PC-9 (cell line): ENCODE measurements at regions not wholly inside any gene's neighbourhood (a gene's known extent, or its start where the extent isn't known, plus 50 kb on each side); places are given as distances from the start of the nearest gene placed in this dataset.

Source experiments
- BruUV-seq: library from RNA; stranded (reverse); fragments of 400-500 nt; replicated peaks from 2 replicates; lab custom pipeline; 2021; lab: Mats Ljungman, UMichigan
- CTCF ChIA-PET: fragments of 300-600 bp; sonication (Branson Sonifier 250); formaldehyde crosslinking; loops from one replicate; lab custom pipeline; 2022; ENCODE audit warnings: antibody characterized with exemption; lab: Charles Lee
- POLR2A ChIA-PET: fragments of 300-600 bp; sonication (Branson Sonifier 250); formaldehyde crosslinking; loops from one replicate; lab custom pipeline; 2022; ENCODE audit warnings: antibody characterized with exemption; ENCODE audit not compliant: unreplicated experiment; lab: Charles Lee
- DNase-seq, 2 experiments: peaks; one replicate each; pipeline versions ENCODE4 v3.0.0 to v3.0.0-alpha.2; 2015 to 2022; ENCODE audit warnings: mixed read lengths in 1 of 2
- H2AFZ ChIP-seq: fragments of 200-600 bp; sonication (generic); 2 replicates; pipeline ENCODE4 v1.8.1; 2017; ENCODE audit warnings: antibody characterized with exemption
- H3F3A ChIP-seq: fragments of 200-600 bp; sonication (generic); 2 replicates; pipeline ENCODE4 v1.8.1; 2017; ENCODE audit warnings: antibody characterized with exemption, mild to moderate bottlenecking, low read depth; ENCODE audit not compliant: insufficient read depth
- H3K27ac ChIP-seq: fragments of 200-600 bp; sonication (generic); 2 replicates; pipeline ENCODE4 v1.6.1; 2016; ENCODE audit warnings: mixed run types
- H3K27me3 ChIP-seq: fragments of 200-600 bp; sonication (generic); 2 replicates; pipeline ENCODE4 v1.6.1; 2016; ENCODE audit warnings: low read depth, mixed run types; ENCODE audit not compliant: insufficient read depth
- H3K36me3 ChIP-seq: fragments of 200-600 bp; sonication (generic); 2 replicates; pipeline ENCODE4 v1.6.1; 2016; ENCODE audit warnings: low read depth, mixed run types
- H3K4me1 ChIP-seq: fragments of 200-600 bp; sonication (generic); replicated peaks from 2 replicates; pipeline ENCODE4 v1.6.1; 2016; ENCODE audit warnings: mixed run types; ENCODE audit not compliant: insufficient read depth
- H3K4me2 ChIP-seq: fragments of 200-600 bp; sonication (generic); 2 replicates; pipeline ENCODE4 v1.6.1; 2017; ENCODE audit warnings: mixed run types
- H3K4me3 ChIP-seq: fragments of 200-600 bp; sonication (generic); 2 replicates; pipeline ENCODE4 v1.6.1; 2016; ENCODE audit warnings: mixed run types
- H3K79me2 ChIP-seq: fragments of 200-600 bp; sonication (generic); 2 replicates; pipeline ENCODE4 v1.6.1; 2017; ENCODE audit warnings: low read depth, mixed run types
- H3K9me2 ChIP-seq: fragments of 200-600 bp; sonication (generic); 2 replicates; pipeline ENCODE4 v1.8.1; 2017; ENCODE audit warnings: mild to moderate bottlenecking; ENCODE audit not compliant: insufficient read depth
- H3K9me3 ChIP-seq: fragments of 200-600 bp; sonication (generic); 2 replicates; pipeline ENCODE4 v1.8.1; 2016; ENCODE audit warnings: low read depth; ENCODE audit not compliant: insufficient read depth
- H4K20me1 ChIP-seq: fragments of 200-600 bp; sonication (generic); 2 replicates; pipeline ENCODE4 v1.8.1; 2017; ENCODE audit not compliant: insufficient read depth
- EZH2 ChIP-seq: fragments of 200-600 bp; sonication (generic); IDR thresholded peaks from 2 replicates; pipeline ENCODE4 v1.8.0; 2017; ENCODE audit warnings: antibody characterized with exemption, low read depth
- intact Hi-C: fragments of 100-400 bp; cut with micrococcal nuclease; formaldehyde crosslinking; loops from one replicate; pipeline ENCODE4 v1.10.0; 2022; ENCODE audit not compliant: unreplicated experiment
- TF ChIP-seq, protein P1 (sequence below): fragments of 200-600 bp; sonication (generic); conservative IDR thresholded peaks from 2 replicates; pipeline ENCODE4 v1.6.1; 2017; ENCODE audit warnings: mixed run types, antibody characterized with exemption, mild to moderate bottlenecking, moderate library complexity

DNA sequence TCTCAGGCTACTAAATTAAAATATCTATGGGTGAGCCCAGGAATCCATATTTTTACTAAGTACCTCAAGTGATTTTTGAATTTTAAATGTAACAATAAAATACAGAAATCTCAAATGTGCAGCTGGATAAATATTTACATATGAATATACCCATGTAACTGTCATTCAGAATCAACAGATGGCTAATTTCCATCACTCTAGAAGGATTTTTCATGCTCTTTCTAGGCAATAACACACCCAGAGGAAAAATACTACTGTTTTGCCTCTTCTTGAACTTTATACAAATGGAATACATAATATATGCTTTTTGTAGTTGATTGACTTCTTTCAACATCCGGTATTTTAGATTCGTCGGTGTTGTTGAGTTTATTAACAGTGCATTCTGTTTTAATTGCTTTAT lies 601.3 kb upstream of the NECTIN3 start:
- H3K4me2 ChIP-seq, result no peak overlapping the region
- POLR2A ChIA-PET, result no interaction called here
- TF ChIP-seq, protein P1, sequence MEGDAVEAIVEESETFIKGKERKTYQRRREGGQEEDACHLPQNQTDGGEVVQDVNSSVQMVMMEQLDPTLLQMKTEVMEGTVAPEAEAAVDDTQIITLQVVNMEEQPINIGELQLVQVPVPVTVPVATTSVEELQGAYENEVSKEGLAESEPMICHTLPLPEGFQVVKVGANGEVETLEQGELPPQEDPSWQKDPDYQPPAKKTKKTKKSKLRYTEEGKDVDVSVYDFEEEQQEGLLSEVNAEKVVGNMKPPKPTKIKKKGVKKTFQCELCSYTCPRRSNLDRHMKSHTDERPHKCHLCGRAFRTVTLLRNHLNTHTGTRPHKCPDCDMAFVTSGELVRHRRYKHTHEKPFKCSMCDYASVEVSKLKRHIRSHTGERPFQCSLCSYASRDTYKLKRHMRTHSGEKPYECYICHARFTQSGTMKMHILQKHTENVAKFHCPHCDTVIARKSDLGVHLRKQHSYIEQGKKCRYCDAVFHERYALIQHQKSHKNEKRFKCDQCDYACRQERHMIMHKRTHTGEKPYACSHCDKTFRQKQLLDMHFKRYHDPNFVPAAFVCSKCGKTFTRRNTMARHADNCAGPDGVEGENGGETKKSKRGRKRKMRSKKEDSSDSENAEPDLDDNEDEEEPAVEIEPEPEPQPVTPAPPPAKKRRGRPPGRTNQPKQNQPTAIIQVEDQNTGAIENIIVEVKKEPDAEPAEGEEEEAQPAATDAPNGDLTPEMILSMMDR, result no peak
- no peak for TF ChIP-seq EZH2

DNA sequence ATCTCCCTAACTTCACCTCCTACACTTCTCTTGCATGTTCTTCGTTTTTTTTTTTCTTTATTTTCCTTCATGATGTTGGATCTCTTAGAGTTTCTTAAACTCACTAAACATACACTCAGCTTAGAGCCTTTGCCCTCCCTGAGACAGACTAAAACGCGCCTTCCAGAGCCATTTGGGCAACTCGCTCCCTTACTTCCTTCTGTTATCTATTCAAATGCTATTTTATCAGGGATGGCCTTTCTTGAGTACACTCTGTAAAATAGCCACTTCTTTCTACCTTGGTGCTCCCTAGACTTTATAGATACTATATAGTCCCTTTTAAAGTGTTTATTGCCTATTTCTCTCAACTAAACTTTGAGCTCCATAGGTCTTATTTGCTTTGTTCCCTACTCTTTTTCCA lies 598.2 kb upstream of the NECTIN3 start:
- no TSS peak for BruUV-seq
- Histone ChIP-seq H3K27me3 (no peaks in the 10 kb centered on the region), H3F3A (no peaks in the 10 kb centered on the region), H3K4me1 (no peaks in the 10 kb centered on the region), H3K4me2 (no peak overlapping the region), H2AFZ (no peak overlapping the region), H4K20me1 (no peaks in the 10 kb centered on the region), H3K27ac (no peak overlapping the region), H3K4me3 (no peak overlapping the region), H3K9me2 (peaks cover 7% of the 10 kb centered on the region), H3K79me2 (no peaks in the 10 kb centered on the region), H3K36me3 (no peaks in the 10 kb centered on the region), H3K9me3 (no peaks in the 10 kb centered on the region)
- intact Hi-C loops, result no loop called here
- no peak for DNase-seq
- POLR2A ChIA-PET, result interaction anchor here (0.7 kb wide), 1 partner anchor 297 kb away, joined by 5 read pairs; no protein-coding TSS in a partner anchor
- no peak for TF ChIP-seq EZH2
- TF ChIP-seq, protein P1, result no peak
- CTCF ChIA-PET, result no interaction called here

More for the DNA sequence above, 601.3 kb upstream of the NECTIN3 start:
- no peak for DNase-seq
- BruUV-seq, result no TSS peak
- no peaks in the 10 kb centered on the region for H3K27me3 ChIP-seq
- peaks cover 7% of the 10 kb centered on the region for H3K9me2 ChIP-seq
- no peaks in the 10 kb centered on the region for H4K20me1 ChIP-seq
- H2AFZ ChIP-seq, result no peak overlapping the region
- H3K4me3 ChIP-seq, result no peak overlapping the region
- intact Hi-C loops, result no loop called here
- CTCF ChIA-PET, result no interaction called here
- no peaks in the 10 kb centered on the region for H3K79me2 ChIP-seq
- no peaks in the 10 kb centered on the region for H3K4me1 ChIP-seq
- H3K27ac ChIP-seq, result no peak overlapping the region
- no peaks in the 10 kb centered on the region for H3F3A ChIP-seq
- no peaks in the 10 kb centered on the region for H3K36me3 ChIP-seq
- H3K9me3 ChIP-seq, result no peaks in the 10 kb centered on the region

DNA sequence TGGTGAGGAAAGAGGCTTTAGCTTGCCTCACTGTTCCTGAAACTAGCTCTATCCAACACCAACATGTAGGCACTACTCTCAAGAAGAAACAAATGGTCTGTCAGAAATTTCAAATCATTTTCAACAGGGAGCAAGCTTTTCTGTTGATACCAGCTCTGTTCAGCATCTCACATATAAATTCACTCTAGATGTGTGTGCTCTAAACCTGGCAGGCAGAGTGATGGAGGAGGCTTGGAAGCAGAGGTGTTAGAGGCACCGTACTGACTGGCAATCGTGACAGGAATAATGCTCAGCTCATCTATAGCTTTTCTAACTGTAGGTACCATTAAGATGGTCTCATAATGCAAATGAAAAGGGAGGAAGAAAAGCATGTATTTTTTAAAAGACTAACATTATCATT lies 597.2 kb upstream of the NECTIN3 start:
- H3K9me2 ChIP-seq, result peaks cover 4% of the 10 kb centered on the region
- no peaks in the 10 kb centered on the region for H3K36me3 ChIP-seq
- no peak for DNase-seq
- CTCF ChIA-PET, result no interaction called here
- TF ChIP-seq, protein P1, result no peak
- no peak for TF ChIP-seq EZH2
- H3K4me2 ChIP-seq, result no peak overlapping the region
- POLR2A ChIA-PET, result no interaction called here
- no peaks in the 10 kb centered on the region for H3K4me1 ChIP-seq
- H4K20me1 ChIP-seq, result no peaks in the 10 kb centered on the region
- H3K27me3 ChIP-seq, result no peaks in the 10 kb centered on the region
- H3K79me2 ChIP-seq, result no peaks in the 10 kb centered on the region
- no peaks in the 10 kb centered on the region for H3F3A ChIP-seq
- H3K27ac ChIP-seq, result no peak overlapping the region
- H2AFZ ChIP-seq, result no peak overlapping the region
- BruUV-seq, result no TSS peak
- no peak overlapping the region for H3K4me3 ChIP-seq
- H3K9me3 ChIP-seq, result no peaks in the 10 kb centered on the region
- intact Hi-C loops, result no loop called here
